CD14-positive monocyte (primary cell): ENCODE measurements at regions not wholly inside any gene's neighbourhood (a gene's known extent, or its start where the extent isn't known, plus 50 kb on each side); places are given as distances from the start of the nearest gene placed in this dataset.

Source experiments
- DNase-seq, 3 donors: peaks; one replicate each; pipeline ENCODE4 v3.0.0-alpha.2; 2011 to 2022
- H2AFZ ChIP-seq: 2 replicates; pipeline ENCODE4 v1.6.0; 2012; ENCODE audit warnings: mild to moderate bottlenecking, low read depth, low read length, inconsistent platforms; ENCODE audit not compliant: insufficient read depth, poor library complexity, severe bottlenecking
- H3K27ac ChIP-seq, 2 donors: 1 replicate in 1 of 2; 2 replicates in 1 of 2; pipeline ENCODE4 v1.5.1; 2012 to 2013; ENCODE audit warnings: low read length in 2 of 2, control low read depth in 1 of 2, inconsistent platforms in 1 of 2, low read depth in 1 of 2, mild to moderate bottlenecking in 1 of 2
- H3K27me3 ChIP-seq, 2 donors: one replicate each; pipeline versions ENCODE4 v1.6.0 to v1.6.1; 2011 to 2013; ENCODE audit warnings: low read length in 2 of 2; ENCODE audit not compliant: control insufficient read depth in 2 of 2, insufficient read depth in 2 of 2
- H3K36me3 ChIP-seq, 2 donors: replicated peaks in 1 of 2; 1 replicate in 1 of 2; 2 replicates in 1 of 2; pipeline versions ENCODE4 v1.5.1 to v1.6.1; 2012 to 2013; ENCODE audit warnings: low read length in 2 of 2, control low read depth in 1 of 2, inconsistent platforms in 1 of 2, mild to moderate bottlenecking in 1 of 2; ENCODE audit not compliant: insufficient read depth in 2 of 2, control insufficient read depth in 1 of 2
- H3K4me1 ChIP-seq, 2 donors: 1 replicate in 1 of 2; 2 replicates in 1 of 2; pipeline versions ENCODE4 v1.5.1 to v1.6.1; 2012 to 2013; ENCODE audit warnings: low read length in 2 of 2, control low read depth in 1 of 2, inconsistent platforms in 1 of 2, mild to moderate bottlenecking in 1 of 2, moderate library complexity in 1 of 2; ENCODE audit not compliant: insufficient read depth in 2 of 2, control insufficient read depth in 1 of 2
- H3K4me2 ChIP-seq: replicated peaks from 2 replicates; pipeline ENCODE3; 2012; ENCODE audit warnings: low read length, moderate library complexity, mild to moderate bottlenecking; ENCODE audit not compliant: poor library complexity, severe bottlenecking; ENCODE audit errors: extremely low read depth
- H3K4me3 ChIP-seq, 3 experiments: fragments of 200-600 bp in 1 of 3; sonication (generic) in 1 of 3; replicated peaks in 1 of 3; 1 replicate in 2 of 3; 2 replicates in 1 of 3; pipeline ENCODE4 v1.5.1; 2011 to 2013; ENCODE audit warnings: low read length in 3 of 3, mild to moderate bottlenecking in 3 of 3, control low read depth in 2 of 3, low read depth in 2 of 3, inconsistent platforms in 1 of 3, moderate library complexity in 1 of 3
- H3K79me2 ChIP-seq: 2 replicates; pipeline ENCODE4 v1.6.0; 2012; ENCODE audit warnings: mild to moderate bottlenecking, control low read depth, inconsistent platforms, low read length, moderate library complexity; ENCODE audit not compliant: insufficient read depth
- H3K9ac ChIP-seq: 2 replicates; pipeline ENCODE4 v1.6.0; 2017; ENCODE audit warnings: low read length, mild to moderate bottlenecking; ENCODE audit not compliant: insufficient read depth, poor library complexity, severe bottlenecking
- H3K9me3 ChIP-seq, 2 donors: replicated peaks in 1 of 2; 1 replicate in 1 of 2; 2 replicates in 1 of 2; pipeline versions ENCODE4 v1.5.1 to v1.6.1; 2012 to 2013; ENCODE audit warnings: low read length in 2 of 2, control low read depth in 1 of 2; ENCODE audit not compliant: control insufficient read depth in 1 of 2, insufficient read depth in 1 of 2
- H4K20me1 ChIP-seq: 2 replicates; pipeline ENCODE4 v1.6.0; 2012; ENCODE audit warnings: mild to moderate bottlenecking, low read length, control low read depth, moderate library complexity; ENCODE audit not compliant: insufficient read depth
- H3K27ac Mint-ChIP-seq, 7 donors: one replicate each; pipeline ENCODE4 v1.8.0; 2020; ENCODE audit warnings: mild to moderate bottlenecking in 7 of 7, mixed read lengths in 7 of 7, moderate library complexity in 6 of 7, inconsistent platforms in 2 of 7
- H3K27me3 Mint-ChIP-seq, 3 donors: one replicate each; pipeline ENCODE4 v1.8.0; 2021 to 2022; ENCODE audit warnings: low read depth in 3 of 3, mild to moderate bottlenecking in 3 of 3, mixed read lengths in 3 of 3, moderate library complexity in 3 of 3, inconsistent platforms in 1 of 3
- H3K36me3 Mint-ChIP-seq, 2 donors: one replicate each; pipeline ENCODE4 v1.8.0; 2020; ENCODE audit warnings: mixed read lengths in 2 of 2, inconsistent platforms in 1 of 2, mild to moderate bottlenecking in 1 of 2
- H3K4me1 Mint-ChIP-seq: one replicate; pipeline ENCODE4 v1.8.0; 2020; ENCODE audit warnings: mild to moderate bottlenecking, mixed read lengths
- H3K4me3 Mint-ChIP-seq, 2 donors: one replicate each; pipeline ENCODE4 v1.8.0; 2020; ENCODE audit warnings: mild to moderate bottlenecking in 2 of 2, mixed read lengths in 2 of 2, moderate library complexity in 1 of 2
- H3K9me3 Mint-ChIP-seq, 7 donors: one replicate each; pipeline ENCODE4 v1.8.0; 2020 to 2022; ENCODE audit warnings: mixed read lengths in 7 of 7, mild to moderate bottlenecking in 6 of 7, moderate library complexity in 6 of 7, inconsistent platforms in 2 of 7
- CTCF ChIP-seq: fragments of 200-600 bp; IDR thresholded peaks from one replicate; pipeline ENCODE4 v1.8.0; 2022; ENCODE audit warnings: antibody characterized with exemption, mild to moderate bottlenecking
- WGBS: methylation state at CpG from one replicate; pipeline ENCODE4 v1.1.5; 2013; ENCODE audit warnings: missing lambda C conversion rate; ENCODE audit not compliant: insufficient coverage; 5-methylcytosine and 5-hydroxymethylcytosine counted together
- intact Hi-C, 2 donors: fragments of 100-400 bp; cut with micrococcal nuclease; formaldehyde crosslinking; loops; one replicate each; pipeline versions ENCODE4 v1.15.0 to v1.15.1; 2023

- Histone ChIP-seq H3K79me2 (no peaks in the 10 kb centered on the region), H3K27me3 (no peaks in the 10 kb centered on the region), H3K9me3 (no peaks in the 10 kb centered on the region), H3K27ac (no peak overlapping the region), H4K20me1 (no peaks in the 10 kb centered on the region), H3K4me1 (no peaks in the 10 kb centered on the region), H2AFZ (no peak overlapping the region), H3K36me3 (no peaks in the 10 kb centered on the region), H3K4me2 (no peak overlapping the region), H3K9ac (no peak overlapping the region), H3K4me3 (no peak overlapping the region)
- H3K27ac Mint-ChIP-seq = no peak overlapping the region
- DNase-seq = no peak
- H3K36me3 Mint-ChIP-seq = no peaks in the 10 kb centered on the region
- H3K9me3 Mint-ChIP-seq = peaks cover 0 to 4% (median 0%) of the 10 kb centered on the region in 7 donors
- no peaks in the 10 kb centered on the region for H3K4me1 Mint-ChIP-seq
- WGBS = 100% methylated on average over 1 of the region's 1 CpG
- intact Hi-C loops = no loop called here
- H3K4me3 Mint-ChIP-seq = no peak overlapping the region
- TF ChIP-seq CTCF = no peak
- H3K27me3 Mint-ChIP-seq = peaks cover 1 to 2% (median 2%) of the 10 kb centered on the region in 3 donors
These were observed 386.9 kb downstream of the PDCD6IP start for GRCh38 chr3:34185301-34185700.

- 100% methylated on average over 5 of the region's 7 CpGs for WGBS
- H3K27me3 Mint-ChIP-seq = peaks cover 0 to 2% (median 0%) of the 10 kb centered on the region in 3 donors
- H3K4me1 Mint-ChIP-seq = no peaks in the 10 kb centered on the region
- DNase-seq = no peak
- H3K27me3 ChIP-seq = no peaks in the 10 kb centered on the region
- no peak overlapping the region for H3K27ac ChIP-seq
- no peaks in the 10 kb centered on the region for H3K36me3 ChIP-seq
- H3K4me2 ChIP-seq = no peak overlapping the region
- H3K9me3 Mint-ChIP-seq = peaks cover 0 to 4% (median 0%) of the 10 kb centered on the region in 7 donors
- H3K4me3 ChIP-seq = no peak overlapping the region
- TF ChIP-seq CTCF = no peak
- no peak overlapping the region for H3K9ac ChIP-seq
- H4K20me1 ChIP-seq = no peaks in the 10 kb centered on the region
- no peaks in the 10 kb centered on the region for H3K9me3 ChIP-seq
- H3K4me1 ChIP-seq = no peaks in the 10 kb centered on the region
- no peaks in the 10 kb centered on the region for H3K79me2 ChIP-seq
- no peak overlapping the region for H3K4me3 Mint-ChIP-seq
- no peak overlapping the region for H2AFZ ChIP-seq
- no peak overlapping the region for H3K27ac Mint-ChIP-seq
- H3K36me3 Mint-ChIP-seq = no peaks in the 10 kb centered on the region
- intact Hi-C loops = no loop called here
These were observed 390.7 kb downstream of the PDCD6IP start for GRCh38 chr3:34189133-34189532.
